ENCODE measurements at regions not wholly inside any gene's neighbourhood (a gene's known extent, or its start where the extent isn't known, plus 50 kb on each side); places are given as distances from the start of the nearest gene placed in this dataset.
A peak's percentile ranks its signal among the peaks of the same experiment; 100 is the strongest.

GRCh38 chr18:66344227-66344626 lies 259.7 kb downstream of the CDH19 start:
- no peak for FAIRE-seq
- no peak for TF ChIP-seq CTCF (IDR thresholded peaks at IDR 0.05; ENCODE audit: insufficient read depth, low read length, severe bottlenecking)
- Histone ChIP-seq H3K36me3 (ENCODE audit: control insufficient read depth, insufficient read depth, low read length) (no peaks in the 10 kb centered on the region), H3K4me3 (ENCODE audit: low read depth, low read length) (no peak overlapping the region), H3K27me3 (ENCODE audit: control insufficient read depth, insufficient read depth, low read length) (no peaks in the 10 kb centered on the region)
- DNase-seq (ENCODE audit: low read depth): peak; percentile 25

GRCh38 chr18:66342577-66342976 lies 261.3 kb downstream of the CDH19 start:
- no peak overlapping the region for H3K4me3 ChIP-seq (ENCODE audit: low read depth, low read length)
- DNase-seq (ENCODE audit: low read depth) (no peak), FAIRE-seq (no peak)
- no peaks in the 10 kb centered on the region for H3K36me3 ChIP-seq (ENCODE audit: control insufficient read depth, insufficient read depth, low read length)
- no peak for TF ChIP-seq CTCF (IDR thresholded peaks at IDR 0.05; ENCODE audit: insufficient read depth, low read length, severe bottlenecking)
- no peaks in the 10 kb centered on the region for H3K27me3 ChIP-seq (ENCODE audit: control insufficient read depth, insufficient read depth, low read length)

GRCh38 chr18:66334534-66334933 lies 269.4 kb downstream of the CDH19 start:
- no peaks in the 10 kb centered on the region for H3K36me3 ChIP-seq (ENCODE audit: control insufficient read depth, insufficient read depth, low read length)
- DNase-seq (ENCODE audit: low read depth): no peak
- no peak overlapping the region for H3K4me3 ChIP-seq (ENCODE audit: low read depth, low read length)
- H3K27me3 ChIP-seq (ENCODE audit: control insufficient read depth, insufficient read depth, low read length): no peaks in the 10 kb centered on the region
- TF ChIP-seq CTCF (IDR thresholded peaks at IDR 0.05; ENCODE audit: insufficient read depth, low read length, severe bottlenecking): no peak
- FAIRE-seq: no peak

- H3K4me3 ChIP-seq (ENCODE audit: low read depth, low read length): no peak overlapping the region
- H3K36me3 ChIP-seq (ENCODE audit: control insufficient read depth, insufficient read depth, low read length): no peaks in the 10 kb centered on the region
- FAIRE-seq (no peak), DNase-seq (ENCODE audit: low read depth) (no peak)
- TF ChIP-seq CTCF (IDR thresholded peaks at IDR 0.05; ENCODE audit: insufficient read depth, low read length, severe bottlenecking): no peak
- H3K27me3 ChIP-seq (ENCODE audit: control insufficient read depth, insufficient read depth, low read length): no peaks in the 10 kb centered on the region
Observed at GRCh38 chr18:66329716-66330115, 274.2 kb downstream of the CDH19 start.

GRCh38 chr18:66328296-66328878 lies 275.5 kb downstream of the CDH19 start:
- DNase-seq (ENCODE audit: low read depth) (no peak), FAIRE-seq (no peak)
- H3K27me3 ChIP-seq (ENCODE audit: control insufficient read depth, insufficient read depth, low read length): no peaks in the 10 kb centered on the region
- TF ChIP-seq CTCF (IDR thresholded peaks at IDR 0.05; ENCODE audit: insufficient read depth, low read length, severe bottlenecking): no peak
- no peak overlapping the region for H3K4me3 ChIP-seq (ENCODE audit: low read depth, low read length)
- no peaks in the 10 kb centered on the region for H3K36me3 ChIP-seq (ENCODE audit: control insufficient read depth, insufficient read depth, low read length)

- no peak for TF ChIP-seq CTCF (IDR thresholded peaks at IDR 0.05; ENCODE audit: insufficient read depth, low read length, severe bottlenecking)
- Histone ChIP-seq H3K36me3 (ENCODE audit: control insufficient read depth, insufficient read depth, low read length) (no peaks in the 10 kb centered on the region), H3K27me3 (ENCODE audit: control insufficient read depth, insufficient read depth, low read length) (no peaks in the 10 kb centered on the region), H3K4me3 (ENCODE audit: low read depth, low read length) (no peak overlapping the region)
- no peak for DNase-seq (ENCODE audit: low read depth)
- FAIRE-seq: no peak
Observed at GRCh38 chr18:66325251-66325650, 278.6 kb downstream of the CDH19 start.

Data from bronchial epithelial cell (primary cell).